OCI-LY3 (cell line): ENCODE measurements at regions not wholly inside any gene's neighbourhood (a gene's known extent, or its start where the extent isn't known, plus 50 kb on each side); places are given as distances from the start of the nearest gene placed in this dataset.

Experiments
- CTCF ChIP-seq: fragments of 200-600, 300-600 bp; sonication (generic); IDR thresholded peaks from 2 replicates; pipeline ENCODE4 v1.5.1; 2014; ENCODE audit warnings: antibody characterized with exemption, low read length, low read depth
- EZH2phosphoT487 ChIP-seq: fragments of 200-600 bp; shearing (Covaris generic); IDR thresholded peaks from 2 replicates; pipeline ENCODE4 v1.6.1; 2018; ENCODE audit warnings: antibody characterized with exemption, mixed run types, low read depth

GRCh38 chr12:96130396-96131059 is 63.6 kb upstream of the ELK3 start:
- no peak for TF ChIP-seq CTCF
- no peak for TF ChIP-seq EZH2phosphoT487
